GM12878 (cell line): ENCODE measurements at regions not wholly inside any gene's neighbourhood (a gene's known extent, or its start where the extent isn't known, plus 50 kb on each side); places are given as distances from the start of the nearest gene placed in this dataset.

Source experiments
- ATAC-seq: fragments of 200-7000 bp; cut with Tn5 transposase; 3 replicates; pipeline ENCODE4 v1.9.1; 2020; ENCODE audit warnings: mild to moderate bottlenecking, moderate library complexity
- BruUV-seq: library from RNA; stranded (reverse); fragments of 400-500 nt; replicated peaks from 2 replicates; lab custom pipeline; 2021; lab: Mats Ljungman, UMichigan
- CTCF ChIA-PET: fragments of 300-600 bp; sonication (Branson Sonifier 250); formaldehyde crosslinking; extraction: SDS; loops from one replicate; lab custom pipeline; 2021; ENCODE audit warnings: inconsistent platforms; lab: Yijun Ruan, JAX
- POLR2A ChIA-PET: fragments of 350-600 bp; formaldehyde crosslinking; extraction: SDS; loops from one replicate; lab custom pipeline; 2021; ENCODE audit warnings: inconsistent platforms; lab: Charles Lee
- RAD21 ChIA-PET: fragments of 300-600 bp; sonication (Branson Sonifier 250); formaldehyde crosslinking; loops from one replicate; lab custom pipeline; 2023; ENCODE audit warnings: antibody characterized with exemption; ENCODE audit not compliant: unreplicated experiment; lab: Charles Lee
- SMC1A ChIA-PET: fragments of 300-600 bp; sonication (Branson Sonifier 250); formaldehyde crosslinking; loops from one replicate; lab custom pipeline; 2023; ENCODE audit not compliant: unreplicated experiment, uncharacterized antibody; lab: Charles Lee
- DNase-seq: peaks from one replicate; pipeline ENCODE4 v3.0.0-alpha.2; 2011; ENCODE audit warnings: low read depth, low spot score
- FAIRE-seq: peaks from 3 replicates; lab custom pipeline; 2011; peaks lifted over from hg19 to GRCh38; lab: Jason Lieb, UNC
- H2AFZ ChIP-seq: 2 replicates; pipeline ENCODE4 v1.6.0; 2011; ENCODE audit warnings: low read depth, low read length, control low read depth; ENCODE audit not compliant: control insufficient read depth
- H3K27ac ChIP-seq: 2 replicates; pipeline ENCODE4 v1.5.1; 2011; ENCODE audit warnings: control low read depth; ENCODE audit not compliant: control insufficient read depth, insufficient read depth
- H3K27me3 ChIP-seq, 2 experiments: replicated peaks in 1 of 2; 2 replicates each; pipeline versions ENCODE4 v1.6.0 to v1.6.1; 2011; ENCODE audit warnings: low read length in 1 of 2; ENCODE audit not compliant: control insufficient read depth in 2 of 2, insufficient read depth in 2 of 2
- H3K36me3 ChIP-seq, 2 experiments: 2 replicates each; pipeline ENCODE4 v1.5.1; 2011; ENCODE audit warnings: low read length in 1 of 2; ENCODE audit not compliant: control insufficient read depth in 2 of 2, insufficient read depth in 2 of 2
- H3K4me1 ChIP-seq: 2 replicates; pipeline ENCODE4 v1.6.1; 2011; ENCODE audit warnings: mild to moderate bottlenecking, low read length, moderate library complexity, mixed read lengths; ENCODE audit not compliant: control insufficient read depth, insufficient read depth
- H3K4me2 ChIP-seq: 2 replicates; pipeline ENCODE4 v1.6.0; 2011; ENCODE audit warnings: control low read depth; ENCODE audit not compliant: control insufficient read depth, insufficient read depth
- H3K4me3 ChIP-seq: fragments of 200-600 bp; sonication (generic); 2 replicates; pipeline ENCODE4 v1.5.1; 2016
- H3K79me2 ChIP-seq: 2 replicates; pipeline ENCODE4 v1.6.0; 2011; ENCODE audit warnings: low read length; ENCODE audit not compliant: control insufficient read depth, insufficient read depth
- H3K9ac ChIP-seq: 2 replicates; pipeline ENCODE4 v1.8.0; 2011; ENCODE audit warnings: low read length, control low read depth, mixed read lengths; ENCODE audit not compliant: control insufficient read depth, insufficient read depth
- H3K9me3 ChIP-seq: replicated peaks from 3 replicates; pipeline ENCODE4 v1.5.1; 2011; ENCODE audit warnings: mild to moderate bottlenecking, low read length; ENCODE audit not compliant: control insufficient read depth, insufficient read depth
- H4K20me1 ChIP-seq: 2 replicates; pipeline ENCODE4 v1.6.0; 2011; ENCODE audit not compliant: control insufficient read depth, insufficient read depth
- BACH1 ChIP-seq: fragments of 450-650 bp; IDR thresholded peaks from 2 replicates; pipeline ENCODE4 v1.6.1; 2017; ENCODE audit warnings: mild to moderate bottlenecking, borderline replicate concordance
- BHLHE40 ChIP-seq, 2 experiments: fragments of 450-650 bp in 1 of 2; IDR thresholded peaks; 2 replicates each; pipeline ENCODE4 v1.6.1; 2011 to 2017; ENCODE audit warnings: low read depth in 2 of 2, borderline replicate concordance in 1 of 2, improper control_type of control experiment in 1 of 2, low read length in 1 of 2, mild to moderate bottlenecking in 1 of 2
- CEBPB ChIP-seq, 2 experiments: fragments of 150-350 bp in 1 of 2; IDR thresholded peaks; 2 replicates each; pipeline ENCODE4 v1.6.1; 2012 to 2014; ENCODE audit warnings: low read depth in 2 of 2, low read length in 2 of 2, borderline replicate concordance in 1 of 2, inconsistent platforms in 1 of 2
- CHD2 ChIP-seq: IDR thresholded peaks from 2 replicates; pipeline ENCODE4 v1.6.1; 2011; ENCODE audit warnings: low read depth, low read length, improper control_type of control experiment, borderline replicate concordance
- EED ChIP-seq: sonication (generic); IDR thresholded peaks from 2 replicates; pipeline ENCODE4 v1.6.1; 2016; ENCODE audit warnings: antibody characterized with exemption, low read depth
- HDAC2 ChIP-seq: fragments of 200-600 bp; sonication (generic); IDR thresholded peaks from 2 replicates; pipeline ENCODE4 v1.6.1; 2017
- NBN ChIP-seq: fragments of 450-650 bp; IDR thresholded peaks from 2 replicates; pipeline ENCODE4 v1.6.1; 2016
- NR2C2 ChIP-seq: IDR thresholded peaks from 2 replicates; pipeline ENCODE4 v1.6.1; 2011; ENCODE audit warnings: borderline replicate concordance, low read depth; ENCODE audit not compliant: control insufficient read depth, insufficient read length
- PBX3 ChIP-seq: IDR thresholded peaks from 2 replicates; pipeline ENCODE4 v1.6.1; 2011; ENCODE audit warnings: mild to moderate bottlenecking, low read depth, low read length, moderate library complexity; ENCODE audit not compliant: insufficient replicate concordance
- POLR2AphosphoS2 ChIP-seq: IDR thresholded peaks from 2 replicates; pipeline ENCODE4 v1.6.1; 2011; ENCODE audit warnings: low read depth, mild to moderate bottlenecking, low read length, improper control_type of control experiment, moderate library complexity
- SMARCA5 ChIP-seq: fragments of 450-650 bp; IDR thresholded peaks from 2 replicates; pipeline ENCODE4 v1.6.1; 2017; ENCODE audit warnings: mild to moderate bottlenecking
- SPI1 ChIP-seq: IDR thresholded peaks from 2 replicates; pipeline ENCODE4 v1.6.1; 2011; ENCODE audit warnings: low read depth, mild to moderate bottlenecking, low read length, moderate library complexity, borderline replicate concordance; ENCODE audit not compliant: insufficient read depth
- SREBF2 ChIP-seq: IDR thresholded peaks from 2 replicates; pipeline ENCODE4 v1.6.1; 2012; ENCODE audit warnings: mild to moderate bottlenecking, low read length
- TCF3 ChIP-seq: IDR thresholded peaks from 2 replicates; pipeline ENCODE4 v1.6.1; 2012; ENCODE audit warnings: low read depth, mild to moderate bottlenecking, low read length, borderline replicate concordance; ENCODE audit not compliant: insufficient read depth
- USF1 ChIP-seq: IDR thresholded peaks from 2 replicates; pipeline ENCODE4 v1.6.1; 2011; ENCODE audit warnings: borderline replicate concordance, low read depth, mild to moderate bottlenecking, moderate library complexity, mixed read lengths, low read length; ENCODE audit not compliant: insufficient read depth; ENCODE audit errors: extremely low read length
- ZZZ3 ChIP-seq: IDR thresholded peaks from 2 replicates; pipeline ENCODE4 v1.6.1; 2011; ENCODE audit warnings: low read depth; ENCODE audit not compliant: control insufficient read depth, insufficient read length
- WGBS: methylation state at CpG from one replicate; pipeline ENCODE4 v1.1.6; 2016; ENCODE audit warnings: low lambda C conversion rate; ENCODE audit not compliant: insufficient replicate concordance, insufficient coverage; ENCODE audit errors: missing lambda C conversion rate; 5-methylcytosine and 5-hydroxymethylcytosine counted together
- in situ Hi-C: fragments of 300-500 bp; cut with MboI; formaldehyde crosslinking; loops from 9 replicates; pipeline ENCODE4 v1.14.3; 2018; ENCODE audit warnings: mixed read lengths
- intact Hi-C: fragments of 100-400 bp; cut with micrococcal nuclease; formaldehyde crosslinking; loops from one replicate; pipeline ENCODE4 v1.14.2; 2022; ENCODE audit not compliant: unreplicated experiment

GRCh38 chr12:114995891-114996290 is 311.9 kb upstream of the TBX3 start:
- DNase-seq (no peak), FAIRE-seq (no peak), ATAC-seq (no peak)
- no TSS peak for BruUV-seq
- ChIA-PET RAD21 (no interaction called here), CTCF (no interaction called here), SMC1A (interaction anchor here (1.0 to 3.8 kb wide), 2 partner anchors 12 to 21 kb away, joined by 3 to 14 read pairs; no protein-coding TSS in a partner anchor), POLR2A (no interaction called here)
- Histone ChIP-seq H3K4me1 (no peaks in the 10 kb centered on the region), H2AFZ (no peak overlapping the region), H4K20me1 (no peaks in the 10 kb centered on the region), H3K4me3 (no peak overlapping the region), H3K27me3 (no peaks in the 10 kb centered on the region), H3K9ac (no peak overlapping the region), H3K4me2 (no peak overlapping the region), H3K27ac (no peak overlapping the region), H3K36me3 (no peaks in the 10 kb centered on the region), H3K79me2 (no peaks in the 10 kb centered on the region), H3K9me3 (no peaks in the 10 kb centered on the region; the same call in 2 of the 3 replicates)
- in situ Hi-C loops (no loop called here), intact Hi-C loops (no loop called here)
- TF ChIP-seq PBX3 = no peak
- TF ChIP-seq TCF3 = no peak
- TF ChIP-seq POLR2AphosphoS2 = no peak
- TF ChIP-seq ZZZ3 = no peak
- TF ChIP-seq NR2C2 = no peak
- TF ChIP-seq EED = no peak
- no peak for TF ChIP-seq SREBF2
- TF ChIP-seq CEBPB (IDR thresholded peaks at IDR 0.05; ENCODE audit: borderline replicate concordance in 1 of 2, low read depth in 2 of 2, low read length in 2 of 2) = no peak
- no peak for TF ChIP-seq BHLHE40 (IDR thresholded peaks at IDR 0.05; ENCODE audit: borderline replicate concordance in 1 of 2, low read depth in 2 of 2, low read length in 1 of 2)
- TF ChIP-seq USF1 = no peak
- TF ChIP-seq CHD2 = no peak
- TF ChIP-seq HDAC2 = no peak
- TF ChIP-seq SPI1 = no peak
- no peak for TF ChIP-seq BACH1
- no peak for TF ChIP-seq NBN
- no peak for TF ChIP-seq SMARCA5
- WGBS = 8% methylated on average over 2 of the region's 2 CpGs
